IMR-90 (cell line): ENCODE measurements at regions not wholly inside any gene's neighbourhood (a gene's known extent, or its start where the extent isn't known, plus 50 kb on each side); places are given as distances from the start of the nearest gene placed in this dataset.

Source experiments
- BHLHE40 ChIP-seq: fragments of 150-350 bp; IDR thresholded peaks from 2 replicates; pipeline ENCODE4 v1.6.1; 2016; ENCODE audit warnings: mild to moderate bottlenecking, low read depth, low read length
- POLR2A ChIP-seq: IDR thresholded peaks from 2 replicates; pipeline ENCODE4 v1.6.1; 2012; ENCODE audit warnings: mild to moderate bottlenecking, low read depth, low read length
- RAD21 ChIP-seq: IDR thresholded peaks from 2 replicates; pipeline ENCODE4 v1.6.1; 2012; ENCODE audit warnings: low read length, improper control_type of control experiment
- TF ChIP-seq, protein P1 (sequence below): conservative IDR thresholded peaks from 2 replicates; pipeline ENCODE4 v1.5.1; 2012; ENCODE audit warnings: mild to moderate bottlenecking, low read depth, low read length, improper control_type of control experiment

DNA sequence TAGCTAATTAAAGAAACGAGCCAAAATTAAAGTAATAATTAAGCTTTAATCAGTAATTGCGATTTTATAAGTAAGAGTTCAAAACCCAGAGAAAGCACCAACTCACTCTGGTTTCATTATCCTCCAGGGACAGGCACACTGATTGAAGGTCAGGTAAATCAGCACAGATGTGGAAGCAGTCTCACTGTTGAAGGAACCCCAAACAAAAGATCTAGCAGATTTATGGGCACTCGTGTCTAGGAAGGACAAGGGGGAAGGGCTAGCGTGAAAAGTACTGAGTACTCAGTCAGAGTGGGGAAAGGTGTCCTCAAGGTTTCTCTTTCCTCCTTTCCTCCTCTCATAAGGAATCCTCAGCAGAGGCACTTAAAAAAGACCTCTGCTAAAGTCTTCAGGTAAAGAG is 320.1 kb downstream of the PYDC2 start:
- TF ChIP-seq POLR2A (no peak), BHLHE40 (no peak), RAD21 (no peak)
- TF ChIP-seq, protein P1, sequence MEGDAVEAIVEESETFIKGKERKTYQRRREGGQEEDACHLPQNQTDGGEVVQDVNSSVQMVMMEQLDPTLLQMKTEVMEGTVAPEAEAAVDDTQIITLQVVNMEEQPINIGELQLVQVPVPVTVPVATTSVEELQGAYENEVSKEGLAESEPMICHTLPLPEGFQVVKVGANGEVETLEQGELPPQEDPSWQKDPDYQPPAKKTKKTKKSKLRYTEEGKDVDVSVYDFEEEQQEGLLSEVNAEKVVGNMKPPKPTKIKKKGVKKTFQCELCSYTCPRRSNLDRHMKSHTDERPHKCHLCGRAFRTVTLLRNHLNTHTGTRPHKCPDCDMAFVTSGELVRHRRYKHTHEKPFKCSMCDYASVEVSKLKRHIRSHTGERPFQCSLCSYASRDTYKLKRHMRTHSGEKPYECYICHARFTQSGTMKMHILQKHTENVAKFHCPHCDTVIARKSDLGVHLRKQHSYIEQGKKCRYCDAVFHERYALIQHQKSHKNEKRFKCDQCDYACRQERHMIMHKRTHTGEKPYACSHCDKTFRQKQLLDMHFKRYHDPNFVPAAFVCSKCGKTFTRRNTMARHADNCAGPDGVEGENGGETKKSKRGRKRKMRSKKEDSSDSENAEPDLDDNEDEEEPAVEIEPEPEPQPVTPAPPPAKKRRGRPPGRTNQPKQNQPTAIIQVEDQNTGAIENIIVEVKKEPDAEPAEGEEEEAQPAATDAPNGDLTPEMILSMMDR = no peak
